ENCODE measurements at regions not wholly inside any gene's neighbourhood (a gene's known extent, or its start where the extent isn't known, plus 50 kb on each side); places are given as distances from the start of the nearest gene placed in this dataset.

- Histone ChIP-seq H3K4me2 (ENCODE audit: low read length) (no peak overlapping the region), H3K9ac (ENCODE audit: low read length) (no peak overlapping the region), H4K20me1 (ENCODE audit: insufficient read depth, low read length) (no peaks in the 10 kb centered on the region), H3K27ac (ENCODE audit: low read depth, low read length) (no peak overlapping the region), H3K79me2 (ENCODE audit: insufficient read depth, low read length) (no peaks in the 10 kb centered on the region), H3K27me3 (ENCODE audit: insufficient read depth, low read length) (peaks cover 3% of the 10 kb centered on the region), H3K4me1 (ENCODE audit: insufficient read depth, low read length) (no peaks in the 10 kb centered on the region), H3K36me3 (ENCODE audit: insufficient read depth, low read length) (no peaks in the 10 kb centered on the region), H3K4me3 (ENCODE audit: insufficient read depth, low read depth, low read length) (no peak overlapping the region), H3K9me3 (ENCODE audit: insufficient read depth, low read depth, low read length) (no peaks in the 10 kb centered on the region), H2AFZ (ENCODE audit: low read depth, low read length) (no peak overlapping the region)
- Mint-ChIP-seq H3K4me3 (ENCODE audit: unreplicated experiment) (no peak overlapping the region), H3K27me3 (ENCODE audit: low read depth, unreplicated experiment) (peaks cover 12% of the 10 kb centered on the region), H3K9me3 (ENCODE audit: unreplicated experiment) (no peaks in the 10 kb centered on the region), H3K4me1 (ENCODE audit: low read depth, unreplicated experiment) (no peaks in the 10 kb centered on the region), H3K27ac (ENCODE audit: unreplicated experiment) (no peak overlapping the region), H3K36me3 (ENCODE audit: low read depth, unreplicated experiment) (no peaks in the 10 kb centered on the region)
- FAIRE-seq (peak; percentile 45), DNase-seq (ENCODE audit: low read depth) (peak; percentile 6)
- TF ChIP-seq EZH2 (IDR thresholded peaks at IDR 0.05; ENCODE audit: insufficient read depth, low read length) (no peak), CTCF (IDR thresholded peaks at IDR 0.05; ENCODE audit: insufficient read depth, low read depth, low read length) (peak; percentile 36)
These were observed 214.1 kb downstream of the NUF2 start for GRCh38 chr1:163535807-163536206.

- no peak for TF ChIP-seq EZH2 (IDR thresholded peaks at IDR 0.05; ENCODE audit: insufficient read depth, low read length)
- no peak for TF ChIP-seq CTCF (IDR thresholded peaks at IDR 0.05; ENCODE audit: insufficient read depth, low read depth, low read length)
- no peak for DNase-seq (ENCODE audit: low read depth)
- no peak overlapping the region for H3K4me3 ChIP-seq (ENCODE audit: insufficient read depth, low read depth, low read length)
- no peak overlapping the region for H3K27ac Mint-ChIP-seq (ENCODE audit: unreplicated experiment)
- no peaks in the 10 kb centered on the region for H3K36me3 ChIP-seq (ENCODE audit: insufficient read depth, low read length)
- H3K79me2 ChIP-seq (ENCODE audit: insufficient read depth, low read length): no peaks in the 10 kb centered on the region
- no peak for FAIRE-seq
- H3K27me3 ChIP-seq (ENCODE audit: insufficient read depth, low read length): peaks cover 3% of the 10 kb centered on the region
- H3K4me1 Mint-ChIP-seq (ENCODE audit: low read depth, unreplicated experiment): no peaks in the 10 kb centered on the region
- no peaks in the 10 kb centered on the region for H3K4me1 ChIP-seq (ENCODE audit: insufficient read depth, low read length)
- H2AFZ ChIP-seq (ENCODE audit: low read depth, low read length): no peak overlapping the region
- H3K4me3 Mint-ChIP-seq (ENCODE audit: unreplicated experiment): no peak overlapping the region
- no peaks in the 10 kb centered on the region for H4K20me1 ChIP-seq (ENCODE audit: insufficient read depth, low read length)
- H3K9me3 Mint-ChIP-seq (ENCODE audit: unreplicated experiment): no peaks in the 10 kb centered on the region
- H3K36me3 Mint-ChIP-seq (ENCODE audit: low read depth, unreplicated experiment): no peaks in the 10 kb centered on the region
- H3K9ac ChIP-seq (ENCODE audit: low read length): no peak overlapping the region
- H3K4me2 ChIP-seq (ENCODE audit: low read length): no peak overlapping the region
- no peak overlapping the region for H3K27ac ChIP-seq (ENCODE audit: low read depth, low read length)
- peaks cover 12% of the 10 kb centered on the region for H3K27me3 Mint-ChIP-seq (ENCODE audit: low read depth, unreplicated experiment)
- no peaks in the 10 kb centered on the region for H3K9me3 ChIP-seq (ENCODE audit: insufficient read depth, low read depth, low read length)
These were observed 216.1 kb downstream of the NUF2 start for GRCh38 chr1:163537809-163538208.

GRCh38 chr1:163538667-163539066 is 216.9 kb downstream of the NUF2 start:
- no peaks in the 10 kb centered on the region for H4K20me1 ChIP-seq (ENCODE audit: insufficient read depth, low read length)
- no peaks in the 10 kb centered on the region for H3K79me2 ChIP-seq (ENCODE audit: insufficient read depth, low read length)
- H3K36me3 Mint-ChIP-seq (ENCODE audit: low read depth, unreplicated experiment): no peaks in the 10 kb centered on the region
- FAIRE-seq: no peak
- no peaks in the 10 kb centered on the region for H3K9me3 ChIP-seq (ENCODE audit: insufficient read depth, low read depth, low read length)
- H3K27me3 Mint-ChIP-seq (ENCODE audit: low read depth, unreplicated experiment): peaks cover 4% of the 10 kb centered on the region
- H3K4me1 ChIP-seq (ENCODE audit: insufficient read depth, low read length): no peaks in the 10 kb centered on the region
- no peaks in the 10 kb centered on the region for H3K9me3 Mint-ChIP-seq (ENCODE audit: unreplicated experiment)
- H3K27ac Mint-ChIP-seq (ENCODE audit: unreplicated experiment): no peak overlapping the region
- no peaks in the 10 kb centered on the region for H3K4me1 Mint-ChIP-seq (ENCODE audit: low read depth, unreplicated experiment)
- no peak for DNase-seq (ENCODE audit: low read depth)
- no peak overlapping the region for H3K4me2 ChIP-seq (ENCODE audit: low read length)
- no peak overlapping the region for H3K4me3 Mint-ChIP-seq (ENCODE audit: unreplicated experiment)
- H3K27ac ChIP-seq (ENCODE audit: low read depth, low read length): no peak overlapping the region
- no peak overlapping the region for H3K9ac ChIP-seq (ENCODE audit: low read length)
- H3K27me3 ChIP-seq (ENCODE audit: insufficient read depth, low read length): peaks cover 3% of the 10 kb centered on the region
- H3K4me3 ChIP-seq (ENCODE audit: insufficient read depth, low read depth, low read length): no peak overlapping the region
- TF ChIP-seq CTCF (IDR thresholded peaks at IDR 0.05; ENCODE audit: insufficient read depth, low read depth, low read length) (no peak), EZH2 (IDR thresholded peaks at IDR 0.05; ENCODE audit: insufficient read depth, low read length) (no peak)
- no peak overlapping the region for H2AFZ ChIP-seq (ENCODE audit: low read depth, low read length)
- H3K36me3 ChIP-seq (ENCODE audit: insufficient read depth, low read length): no peaks in the 10 kb centered on the region

Data from astrocyte (in vitro differentiated cells and primary cell).